ENCODE measurements at regions not wholly inside any gene's neighbourhood (a gene's known extent, or its start where the extent isn't known, plus 50 kb on each side); places are given as distances from the start of the nearest gene placed in this dataset.

DNA sequence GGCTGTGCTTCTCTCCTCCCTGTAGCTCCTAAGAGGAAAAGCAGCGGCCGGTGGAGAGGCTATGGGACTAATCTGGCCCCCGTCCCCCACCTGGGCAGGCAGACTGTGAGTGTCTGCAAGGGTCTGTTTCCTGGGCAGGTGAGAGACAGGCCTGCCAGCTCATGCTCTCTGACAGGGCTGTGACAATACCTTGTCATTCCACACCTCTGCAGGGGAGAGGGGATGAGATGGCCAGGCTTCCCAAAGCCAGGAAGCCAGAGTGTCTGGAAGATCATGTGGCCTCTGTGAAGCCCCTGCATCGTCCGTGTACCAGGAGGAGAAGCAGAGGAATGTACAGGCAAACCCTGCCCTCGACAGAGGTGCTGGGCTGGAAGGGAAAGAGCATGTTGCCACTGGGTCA is 142.5 kb upstream of the GATA6 start:
- Histone ChIP-seq H3K27ac (peak overlapping the region; percentile 79), H3K4me3 (no peak overlapping the region), H3K9me3 (ENCODE audit: low read depth) (no peaks in the 10 kb centered on the region), H3K36me3 (no peaks in the 10 kb centered on the region), H3K4me1 (ENCODE audit: low read depth) (peaks cover 10% of the 10 kb centered on the region), H3K27me3 (no peaks in the 10 kb centered on the region)
- TF ChIP-seq, protein P1, sequence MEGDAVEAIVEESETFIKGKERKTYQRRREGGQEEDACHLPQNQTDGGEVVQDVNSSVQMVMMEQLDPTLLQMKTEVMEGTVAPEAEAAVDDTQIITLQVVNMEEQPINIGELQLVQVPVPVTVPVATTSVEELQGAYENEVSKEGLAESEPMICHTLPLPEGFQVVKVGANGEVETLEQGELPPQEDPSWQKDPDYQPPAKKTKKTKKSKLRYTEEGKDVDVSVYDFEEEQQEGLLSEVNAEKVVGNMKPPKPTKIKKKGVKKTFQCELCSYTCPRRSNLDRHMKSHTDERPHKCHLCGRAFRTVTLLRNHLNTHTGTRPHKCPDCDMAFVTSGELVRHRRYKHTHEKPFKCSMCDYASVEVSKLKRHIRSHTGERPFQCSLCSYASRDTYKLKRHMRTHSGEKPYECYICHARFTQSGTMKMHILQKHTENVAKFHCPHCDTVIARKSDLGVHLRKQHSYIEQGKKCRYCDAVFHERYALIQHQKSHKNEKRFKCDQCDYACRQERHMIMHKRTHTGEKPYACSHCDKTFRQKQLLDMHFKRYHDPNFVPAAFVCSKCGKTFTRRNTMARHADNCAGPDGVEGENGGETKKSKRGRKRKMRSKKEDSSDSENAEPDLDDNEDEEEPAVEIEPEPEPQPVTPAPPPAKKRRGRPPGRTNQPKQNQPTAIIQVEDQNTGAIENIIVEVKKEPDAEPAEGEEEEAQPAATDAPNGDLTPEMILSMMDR (IDR thresholded peaks at IDR 0.05; ENCODE audit: low read depth, low read length), result no peak
- peak in 1 of 2 donors; percentile 26 for DNase-seq (ENCODE audit: low read depth in 1 of 2, low spot score in 1 of 2)

DNA sequence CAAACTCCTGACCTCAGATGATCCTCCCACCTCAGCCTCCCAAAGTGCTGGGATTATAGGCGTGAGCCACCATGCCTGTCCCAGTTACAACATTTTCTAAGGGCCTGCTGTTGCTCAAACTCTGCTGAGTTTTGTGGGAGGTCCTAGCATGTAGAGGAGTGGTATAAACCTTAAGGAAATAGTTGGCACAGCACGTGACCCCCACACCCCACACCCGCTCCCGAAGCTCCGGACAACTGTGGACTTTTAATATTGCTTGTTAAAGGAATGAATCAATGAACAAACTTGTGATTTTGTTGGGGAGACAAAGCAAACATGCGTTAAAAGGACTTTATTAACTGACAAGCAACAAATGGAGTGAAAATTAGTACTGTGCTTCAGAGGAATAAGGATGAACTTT is 137.8 kb upstream of the GATA6 start:
- DNase-seq (ENCODE audit: low read depth in 1 of 2, low spot score in 1 of 2), result no peak
- TF ChIP-seq, protein P1 (IDR thresholded peaks at IDR 0.05; ENCODE audit: low read depth, low read length), result no peak
- Histone ChIP-seq H3K4me3 (no peak overlapping the region), H3K9me3 (ENCODE audit: low read depth) (no peaks in the 10 kb centered on the region), H3K27ac (no peak overlapping the region), H3K36me3 (no peaks in the 10 kb centered on the region), H3K27me3 (no peaks in the 10 kb centered on the region), H3K4me1 (ENCODE audit: low read depth) (peaks cover 7% of the 10 kb centered on the region)

- peak in 1 of 2 donors; percentile 68 for DNase-seq (ENCODE audit: low read depth in 1 of 2, low spot score in 1 of 2)
- no peaks in the 10 kb centered on the region for H3K9me3 ChIP-seq (ENCODE audit: low read depth)
- TF ChIP-seq, protein P1 (IDR thresholded peaks at IDR 0.05; ENCODE audit: low read depth, low read length), result no peak
- no peaks in the 10 kb centered on the region for H3K4me1 ChIP-seq (ENCODE audit: low read depth)
- no peaks in the 10 kb centered on the region for H3K36me3 ChIP-seq
- H3K4me3 ChIP-seq, result no peak overlapping the region
- H3K27ac ChIP-seq, result no peak overlapping the region
- H3K27me3 ChIP-seq, result no peaks in the 10 kb centered on the region
Measured at GRCh38 chr18:22032392-22032961, 136.9 kb upstream of the GATA6 start.

- no peaks in the 10 kb centered on the region for H3K27me3 ChIP-seq
- DNase-seq (ENCODE audit: low read depth in 1 of 2, low spot score in 1 of 2), result no peak
- H3K9me3 ChIP-seq (ENCODE audit: low read depth), result no peaks in the 10 kb centered on the region
- no peaks in the 10 kb centered on the region for H3K4me1 ChIP-seq (ENCODE audit: low read depth)
- no peak overlapping the region for H3K27ac ChIP-seq
- H3K36me3 ChIP-seq, result no peaks in the 10 kb centered on the region
- TF ChIP-seq, protein P1 (IDR thresholded peaks at IDR 0.05; ENCODE audit: low read depth, low read length), result no peak
- H3K4me3 ChIP-seq, result no peak overlapping the region
Measured at GRCh38 chr18:22033085-22033484, 136.3 kb upstream of the GATA6 start.

DNA sequence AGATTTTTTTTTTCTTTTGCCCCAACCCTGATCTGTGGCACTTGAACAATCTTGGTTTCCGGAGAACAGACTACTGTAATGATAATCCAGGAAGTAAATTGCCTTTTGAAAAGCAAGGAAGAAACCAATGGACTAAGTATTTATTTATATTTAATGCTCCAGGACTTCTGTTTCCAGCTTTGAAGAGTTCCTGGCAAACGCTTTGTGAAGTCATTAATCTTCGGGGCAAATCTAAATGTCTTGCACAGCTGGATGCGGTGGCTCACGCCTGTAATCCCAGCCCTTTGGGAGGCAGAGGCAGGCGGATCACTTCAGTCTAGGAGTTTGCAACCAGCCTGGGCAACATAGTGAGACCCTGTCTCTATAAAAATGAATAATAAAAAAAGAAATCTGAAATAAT is 135.1 kb upstream of the GATA6 start:
- Histone ChIP-seq H3K27me3 (no peaks in the 10 kb centered on the region), H3K27ac (no peak overlapping the region), H3K4me1 (ENCODE audit: low read depth) (no peaks in the 10 kb centered on the region), H3K36me3 (no peaks in the 10 kb centered on the region), H3K9me3 (ENCODE audit: low read depth) (no peaks in the 10 kb centered on the region), H3K4me3 (no peak overlapping the region)
- DNase-seq (ENCODE audit: low read depth in 1 of 2, low spot score in 1 of 2), result no peak
- TF ChIP-seq, protein P1 (IDR thresholded peaks at IDR 0.05; ENCODE audit: low read depth, low read length), result no peak
